OCI-LY3 (cell line): ENCODE measurements at regions not wholly inside any gene's neighbourhood (a gene's known extent, or its start where the extent isn't known, plus 50 kb on each side); places are given as distances from the start of the nearest gene placed in this dataset.

Experiments used
- H2AFZ ChIP-seq: fragments of 200-600, 300-600 bp; shearing (Covaris generic); 2 replicates; pipeline ENCODE4 v1.6.0; 2014; ENCODE audit warnings: antibody characterized with exemption, low read depth, low read length
- H3K27ac ChIP-seq: fragments of 200-600, 300-600 bp; sonication (generic); 2 replicates; pipeline ENCODE4 v1.5.1; 2014; ENCODE audit warnings: mild to moderate bottlenecking, low read length, moderate library complexity, mixed read lengths
- H3K27me3 ChIP-seq: fragments of 200-600, 300-600 bp; sonication (generic); 2 replicates; pipeline ENCODE4 v1.6.1; 2014; ENCODE audit warnings: low read depth, low read length, mixed read lengths
- H3K36me3 ChIP-seq: fragments of 200-600, 300-600 bp; sonication (generic); replicated peaks from 2 replicates; pipeline ENCODE3; 2014; ENCODE audit warnings: low read depth, low read length, mixed read lengths
- H3K4me1 ChIP-seq: fragments of 300-600, 200-600 bp; sonication (generic); 2 replicates; pipeline ENCODE4 v1.6.1; 2014; ENCODE audit warnings: low read length, mixed read lengths
- H3K4me2 ChIP-seq: fragments of 200-600, 300-600 bp; sonication (generic); 2 replicates; pipeline ENCODE4 v1.6.1; 2014; ENCODE audit warnings: low read length, mixed read lengths
- H3K4me3 ChIP-seq: fragments of 300-600, 200-600 bp; sonication (generic); 2 replicates; pipeline ENCODE4 v1.5.1; 2014; ENCODE audit warnings: antibody characterized with exemption, mild to moderate bottlenecking, low read length, moderate library complexity
- H3K79me2 ChIP-seq: fragments of 300-600, 200-600 bp; shearing (Covaris generic); 2 replicates; pipeline ENCODE4 v1.6.1; 2014; ENCODE audit warnings: mild to moderate bottlenecking, low read length, mixed read lengths
- H3K9ac ChIP-seq: fragments of 300-600, 200-600 bp; shearing (Covaris generic); 2 replicates; pipeline ENCODE4 v1.6.0; 2014; ENCODE audit warnings: mild to moderate bottlenecking, low read length, moderate library complexity
- H3K9me3 ChIP-seq: fragments of 200-600, 300-600 bp; shearing (Covaris generic); 2 replicates; pipeline ENCODE4 v1.6.1; 2014; ENCODE audit warnings: low read length, mixed read lengths; ENCODE audit not compliant: insufficient read depth
- H4K20me1 ChIP-seq: fragments of 200-600, 300-600 bp; sonication (generic); 2 replicates; pipeline ENCODE4 v1.6.1; 2016; ENCODE audit warnings: low read length, mixed read lengths; ENCODE audit not compliant: insufficient read depth
- EZH2phosphoT487 ChIP-seq: fragments of 200-600 bp; shearing (Covaris generic); IDR thresholded peaks from 2 replicates; pipeline ENCODE4 v1.6.1; 2018; ENCODE audit warnings: antibody characterized with exemption, mixed run types, low read depth
- TF ChIP-seq, protein P1 (sequence below): fragments of 200-600, 300-600 bp; sonication (generic); IDR thresholded peaks from 2 replicates; pipeline ENCODE4 v1.5.1; 2014; ENCODE audit warnings: antibody characterized with exemption, low read length, low read depth

DNA sequence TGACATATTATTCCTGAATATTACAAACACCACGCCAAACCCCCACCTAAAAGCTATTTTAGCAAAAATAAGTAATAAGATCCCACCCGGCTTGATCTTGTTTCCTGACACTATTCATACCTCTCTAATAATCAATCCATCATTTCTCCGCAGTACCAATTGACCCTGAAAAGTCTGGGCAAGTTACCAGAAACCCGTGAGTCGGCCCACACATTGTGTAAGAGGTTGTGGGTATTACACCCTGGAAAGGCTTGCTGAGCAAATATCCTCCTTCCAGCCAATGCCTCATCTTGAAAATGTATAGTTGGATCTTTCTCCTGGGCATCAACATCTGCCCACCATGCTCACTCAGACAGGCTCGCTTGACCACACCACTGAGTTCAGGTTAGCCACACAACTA, 451.0 kb downstream of the TTLL7 start:
- no peak overlapping the region for H2AFZ ChIP-seq
- H4K20me1 ChIP-seq, result no peaks in the 10 kb centered on the region
- H3K9ac ChIP-seq, result no peak overlapping the region
- no peak overlapping the region for H3K4me2 ChIP-seq
- no peak for TF ChIP-seq EZH2phosphoT487
- TF ChIP-seq, protein P1, sequence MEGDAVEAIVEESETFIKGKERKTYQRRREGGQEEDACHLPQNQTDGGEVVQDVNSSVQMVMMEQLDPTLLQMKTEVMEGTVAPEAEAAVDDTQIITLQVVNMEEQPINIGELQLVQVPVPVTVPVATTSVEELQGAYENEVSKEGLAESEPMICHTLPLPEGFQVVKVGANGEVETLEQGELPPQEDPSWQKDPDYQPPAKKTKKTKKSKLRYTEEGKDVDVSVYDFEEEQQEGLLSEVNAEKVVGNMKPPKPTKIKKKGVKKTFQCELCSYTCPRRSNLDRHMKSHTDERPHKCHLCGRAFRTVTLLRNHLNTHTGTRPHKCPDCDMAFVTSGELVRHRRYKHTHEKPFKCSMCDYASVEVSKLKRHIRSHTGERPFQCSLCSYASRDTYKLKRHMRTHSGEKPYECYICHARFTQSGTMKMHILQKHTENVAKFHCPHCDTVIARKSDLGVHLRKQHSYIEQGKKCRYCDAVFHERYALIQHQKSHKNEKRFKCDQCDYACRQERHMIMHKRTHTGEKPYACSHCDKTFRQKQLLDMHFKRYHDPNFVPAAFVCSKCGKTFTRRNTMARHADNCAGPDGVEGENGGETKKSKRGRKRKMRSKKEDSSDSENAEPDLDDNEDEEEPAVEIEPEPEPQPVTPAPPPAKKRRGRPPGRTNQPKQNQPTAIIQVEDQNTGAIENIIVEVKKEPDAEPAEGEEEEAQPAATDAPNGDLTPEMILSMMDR, result no peak
- H3K27me3 ChIP-seq, result no peaks in the 10 kb centered on the region
- no peak overlapping the region for H3K4me3 ChIP-seq
- H3K79me2 ChIP-seq, result no peaks in the 10 kb centered on the region
- no peaks in the 10 kb centered on the region for H3K4me1 ChIP-seq
- H3K9me3 ChIP-seq, result no peaks in the 10 kb centered on the region
- no peaks in the 10 kb centered on the region for H3K36me3 ChIP-seq
- no peak overlapping the region for H3K27ac ChIP-seq

DNA sequence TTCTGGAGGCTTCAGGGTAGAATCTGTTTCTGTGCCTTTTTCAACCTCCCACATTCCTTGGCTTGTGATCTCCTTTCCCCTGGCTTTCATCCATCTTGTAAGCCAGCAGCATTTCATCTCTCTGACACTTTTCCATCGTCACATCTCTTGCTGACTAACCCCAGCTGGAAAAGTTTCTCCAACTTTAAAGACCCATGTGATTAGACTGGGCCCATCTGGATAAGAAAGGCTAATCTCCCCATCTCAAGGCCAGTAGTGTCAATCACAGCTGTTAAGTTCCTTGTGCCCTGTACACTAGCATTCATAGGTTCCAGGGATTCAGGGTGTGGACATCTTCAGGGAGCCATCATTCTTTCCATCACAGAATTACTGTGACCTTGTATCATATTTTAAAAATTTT, 452.1 kb downstream of the TTLL7 start:
- Histone ChIP-seq H3K9me3 (no peaks in the 10 kb centered on the region), H3K27ac (no peak overlapping the region), H3K36me3 (no peaks in the 10 kb centered on the region), H3K4me2 (no peak overlapping the region), H3K4me3 (no peak overlapping the region), H4K20me1 (no peaks in the 10 kb centered on the region), H3K4me1 (no peaks in the 10 kb centered on the region), H3K9ac (no peak overlapping the region), H3K79me2 (no peaks in the 10 kb centered on the region), H3K27me3 (no peaks in the 10 kb centered on the region), H2AFZ (no peak overlapping the region)
- TF ChIP-seq EZH2phosphoT487, result no peak
- TF ChIP-seq, protein P1, result no peak

DNA sequence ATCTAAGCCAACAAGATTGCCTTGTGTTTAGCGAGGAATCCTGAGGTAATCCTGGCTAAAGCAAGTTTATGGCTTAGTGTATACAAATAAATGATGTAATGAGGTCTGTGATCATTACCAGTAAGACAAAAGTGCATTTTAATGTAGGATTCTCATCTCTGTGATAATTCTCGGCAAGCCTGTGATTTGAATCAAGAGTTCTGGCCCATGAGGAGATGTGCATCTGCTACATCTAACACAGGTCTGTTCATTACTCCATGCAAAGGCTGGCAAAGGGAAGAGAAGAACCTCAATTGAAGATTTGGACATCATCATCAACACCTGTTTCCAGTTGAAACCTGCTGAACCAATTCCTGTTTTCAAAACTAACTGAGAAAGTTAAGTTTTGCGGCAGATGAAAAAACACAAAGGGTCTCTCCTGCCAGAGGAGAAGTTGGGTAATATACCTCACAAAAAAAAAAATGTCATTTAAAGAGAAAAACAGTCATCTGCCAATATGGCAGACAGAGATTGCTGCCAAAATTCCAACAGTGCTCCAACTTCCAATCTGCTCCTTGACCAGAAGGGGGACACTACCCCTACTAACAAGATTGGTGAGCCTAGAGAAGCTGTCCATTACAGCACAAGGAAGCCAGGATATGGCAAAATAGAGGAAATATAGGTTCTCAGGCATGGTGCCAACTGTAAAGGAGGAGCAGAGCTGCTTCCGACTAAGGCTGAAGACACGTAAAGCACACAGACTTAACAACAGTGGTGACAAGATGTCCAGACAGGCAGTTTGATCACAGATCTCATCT, 453.7 kb downstream of the TTLL7 start:
- Histone ChIP-seq H3K79me2 (no peaks in the 10 kb centered on the region), H3K4me2 (no peak overlapping the region), H2AFZ (no peak overlapping the region), H3K4me3 (no peak overlapping the region), H3K9me3 (no peaks in the 10 kb centered on the region), H3K9ac (no peak overlapping the region), H3K36me3 (no peaks in the 10 kb centered on the region), H4K20me1 (no peaks in the 10 kb centered on the region), H3K4me1 (no peaks in the 10 kb centered on the region), H3K27ac (no peak overlapping the region), H3K27me3 (no peaks in the 10 kb centered on the region)
- TF ChIP-seq EZH2phosphoT487, result no peak
- TF ChIP-seq, protein P1, result no peak

DNA sequence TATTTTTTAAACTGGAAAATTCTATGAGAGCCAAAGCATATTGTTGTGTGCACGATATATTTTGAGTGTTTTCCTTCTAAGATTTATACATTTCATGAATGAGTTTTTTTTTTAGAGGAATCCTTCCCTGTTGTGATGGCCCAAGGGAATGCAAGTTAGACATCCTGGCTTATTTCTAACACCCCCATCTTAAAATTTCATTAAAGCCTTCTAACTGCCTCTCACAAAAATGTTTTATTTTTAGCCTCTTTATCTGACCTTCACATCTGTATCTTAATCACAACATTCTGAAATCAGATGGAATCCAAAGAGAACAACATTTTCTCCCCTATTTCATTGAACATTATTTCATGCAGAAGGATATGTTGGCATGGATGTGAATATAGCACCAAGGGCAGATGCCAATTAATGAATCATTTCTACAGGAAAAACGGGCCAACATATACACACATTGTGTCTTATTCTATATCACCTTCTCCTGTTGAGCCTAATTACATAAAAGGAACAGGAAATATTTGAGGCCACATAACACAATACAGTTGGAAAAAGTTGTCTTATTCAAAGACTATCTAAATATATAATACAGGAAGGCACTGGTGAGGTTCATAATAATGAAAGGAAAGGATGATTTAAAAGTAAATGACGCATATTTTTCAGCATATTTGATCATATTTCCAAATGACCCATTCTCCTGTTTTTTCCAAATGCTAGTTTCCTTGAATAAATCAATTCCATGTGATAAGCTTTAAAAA, 455.5 kb downstream of the TTLL7 start:
- TF ChIP-seq, protein P1, result no peak
- no peak for TF ChIP-seq EZH2phosphoT487
- Histone ChIP-seq H3K9me3 (no peaks in the 10 kb centered on the region), H2AFZ (no peak overlapping the region)

More for the DNA sequence above, 455.5 kb downstream of the TTLL7 start:
- Histone ChIP-seq H3K36me3 (no peaks in the 10 kb centered on the region), H3K4me2 (no peak overlapping the region), H3K4me3 (no peak overlapping the region), H3K27ac (no peak overlapping the region), H3K79me2 (no peaks in the 10 kb centered on the region), H4K20me1 (no peaks in the 10 kb centered on the region), H3K27me3 (no peaks in the 10 kb centered on the region), H3K4me1 (no peaks in the 10 kb centered on the region), H3K9ac (no peak overlapping the region)
